RKO (cell line): ENCODE measurements at regions not wholly inside any gene's neighbourhood (a gene's known extent, or its start where the extent isn't known, plus 50 kb on each side); places are given as distances from the start of the nearest gene placed in this dataset.
"Not testable (repeated sequence)": the region's sequence is repeated elsewhere in the genome, so short reads cannot be mapped to it uniquely, and the experiment has no call there.

Experiments used
- DNase-seq: peaks from one replicate; pipeline ENCODE4 v3.0.0-alpha.2; 2016; ENCODE audit warnings: low spot score

DNA sequence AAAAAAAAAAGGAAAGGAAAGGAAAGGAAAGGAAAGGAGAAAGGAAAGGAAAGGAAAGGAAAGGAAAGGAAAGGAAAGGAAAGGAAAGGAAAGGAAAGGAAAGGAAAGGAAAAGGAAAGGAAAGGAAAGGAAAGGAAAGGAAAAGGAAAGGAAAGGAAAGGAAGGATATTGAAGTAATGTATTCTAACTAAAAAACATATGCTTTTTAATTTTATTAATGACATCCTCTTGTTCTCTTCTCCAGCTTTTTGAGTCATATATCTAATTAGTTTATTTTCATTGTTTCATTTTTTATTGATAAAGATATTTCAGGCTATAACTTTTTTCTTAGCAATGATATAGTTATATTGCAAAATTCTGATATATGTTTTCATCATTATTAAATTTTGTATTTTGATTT is 585.8 kb upstream of the ARID1B start:
- DNase-seq = not testable (repeated sequence)

DNA sequence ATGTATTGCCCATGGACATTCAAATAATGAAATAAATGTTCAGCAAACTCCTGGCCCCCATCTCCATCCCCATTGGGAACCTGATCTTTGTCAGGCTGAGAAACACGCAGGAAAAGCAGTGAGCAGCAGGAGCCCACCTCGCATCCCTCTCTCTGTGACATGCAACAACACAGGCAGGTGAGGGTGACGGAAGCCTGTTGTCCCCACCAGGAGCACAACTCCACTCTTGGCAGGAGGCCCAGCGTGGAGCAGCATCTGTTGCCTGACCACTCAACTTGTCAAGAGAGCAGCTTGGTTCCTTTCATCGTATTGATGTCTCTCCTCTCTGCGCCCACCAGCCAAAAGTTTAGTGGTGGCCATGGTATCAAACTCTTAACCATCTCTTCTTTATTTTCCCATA is 586.9 kb upstream of the ARID1B start:
- no peak for DNase-seq

- DNase-seq = no peak
Measured at GRCh38 chr6:156189714-156190113, 587.5 kb upstream of the ARID1B start.

- no peak for DNase-seq
Measured at GRCh38 chr6:156189195-156189594, 588.0 kb upstream of the ARID1B start.

DNA sequence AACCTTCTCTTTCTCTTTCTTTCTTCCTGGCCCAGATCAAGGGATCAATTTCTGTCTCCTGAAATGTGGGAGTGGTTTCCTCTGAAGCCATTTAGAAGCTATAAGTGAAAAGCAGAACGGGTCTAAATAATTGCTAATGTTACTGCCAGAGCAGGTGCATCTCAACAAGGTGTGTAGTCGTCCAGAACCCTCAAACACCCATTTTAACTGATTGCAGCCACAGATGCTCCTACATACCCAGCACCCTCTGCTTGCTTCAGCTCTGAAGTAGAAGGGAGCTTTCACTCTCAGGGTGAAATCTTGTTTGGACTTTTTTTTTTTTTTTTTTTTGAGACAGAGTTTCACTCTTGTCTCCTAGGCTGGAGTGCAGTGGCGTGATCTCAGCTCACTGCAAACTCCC is 592.1 kb upstream of the ARID1B start:
- DNase-seq = no peak

GRCh38 chr6:156183678-156184077 is 593.5 kb upstream of the ARID1B start:
- DNase-seq = peak; percentile 7

DNA sequence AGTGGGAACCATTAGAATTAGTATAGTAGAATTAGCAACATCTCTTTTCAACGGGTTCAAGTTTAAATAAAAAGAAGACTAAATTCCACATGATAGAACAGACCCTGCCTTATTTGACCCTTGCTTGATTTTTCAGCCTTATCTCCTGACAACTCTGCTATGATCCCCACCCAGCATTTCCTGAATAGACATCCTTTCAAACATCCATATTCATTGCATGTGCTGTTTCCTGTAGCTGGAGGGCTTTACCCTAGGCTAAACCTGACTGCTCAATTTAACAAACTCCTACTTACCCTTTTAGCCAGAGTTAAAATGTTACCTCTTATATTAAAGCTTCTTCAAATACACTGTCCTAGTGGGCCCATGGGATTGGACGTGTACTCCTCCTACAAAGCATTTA is 594.8 kb upstream of the ARID1B start:
- no peak for DNase-seq

GRCh38 chr6:156181506-156181905 is 595.7 kb upstream of the ARID1B start:
- DNase-seq = no peak

DNA sequence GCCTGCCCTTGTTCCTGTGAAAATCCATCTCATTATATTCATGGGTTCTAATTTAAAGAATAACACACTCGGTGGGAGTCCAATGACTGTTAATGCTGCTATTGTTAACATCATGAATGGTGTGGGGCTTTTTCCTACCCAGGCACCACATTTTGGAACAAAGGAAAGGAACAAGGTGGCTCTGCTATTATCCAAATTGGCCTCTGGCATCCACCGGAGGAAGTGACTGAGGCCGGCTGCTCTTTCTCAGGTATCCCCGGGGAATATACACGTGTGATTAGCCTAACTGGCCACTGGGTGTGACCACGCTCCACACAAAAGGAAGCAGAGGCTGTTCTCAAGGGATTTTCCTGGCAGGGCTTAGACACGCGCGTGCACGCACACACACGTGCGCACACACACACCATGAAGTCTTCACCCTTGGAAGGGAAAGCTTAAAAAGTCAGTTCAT is 601.2 kb upstream of the ARID1B start:
- DNase-seq = peak; percentile 30

DNA sequence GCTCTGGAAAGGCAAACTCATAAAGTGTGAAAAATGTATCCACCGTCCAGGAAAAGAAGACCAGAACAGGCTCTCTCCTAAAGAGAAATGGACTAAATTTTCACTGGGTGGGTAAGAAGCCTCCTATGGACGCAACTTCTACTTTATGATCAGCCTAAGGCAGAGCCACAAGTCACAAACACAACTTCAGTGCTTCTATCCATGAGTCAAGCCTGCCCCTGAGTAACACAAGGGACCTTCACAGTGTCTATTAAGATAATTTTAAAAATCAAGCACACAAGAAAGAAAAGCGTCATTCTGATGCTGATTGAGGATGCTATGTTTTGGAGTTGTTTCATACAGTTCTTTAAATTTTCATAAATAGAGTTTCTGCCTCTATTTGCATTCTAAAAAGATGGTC is 601.7 kb upstream of the ARID1B start:
- no peak for DNase-seq

DNA sequence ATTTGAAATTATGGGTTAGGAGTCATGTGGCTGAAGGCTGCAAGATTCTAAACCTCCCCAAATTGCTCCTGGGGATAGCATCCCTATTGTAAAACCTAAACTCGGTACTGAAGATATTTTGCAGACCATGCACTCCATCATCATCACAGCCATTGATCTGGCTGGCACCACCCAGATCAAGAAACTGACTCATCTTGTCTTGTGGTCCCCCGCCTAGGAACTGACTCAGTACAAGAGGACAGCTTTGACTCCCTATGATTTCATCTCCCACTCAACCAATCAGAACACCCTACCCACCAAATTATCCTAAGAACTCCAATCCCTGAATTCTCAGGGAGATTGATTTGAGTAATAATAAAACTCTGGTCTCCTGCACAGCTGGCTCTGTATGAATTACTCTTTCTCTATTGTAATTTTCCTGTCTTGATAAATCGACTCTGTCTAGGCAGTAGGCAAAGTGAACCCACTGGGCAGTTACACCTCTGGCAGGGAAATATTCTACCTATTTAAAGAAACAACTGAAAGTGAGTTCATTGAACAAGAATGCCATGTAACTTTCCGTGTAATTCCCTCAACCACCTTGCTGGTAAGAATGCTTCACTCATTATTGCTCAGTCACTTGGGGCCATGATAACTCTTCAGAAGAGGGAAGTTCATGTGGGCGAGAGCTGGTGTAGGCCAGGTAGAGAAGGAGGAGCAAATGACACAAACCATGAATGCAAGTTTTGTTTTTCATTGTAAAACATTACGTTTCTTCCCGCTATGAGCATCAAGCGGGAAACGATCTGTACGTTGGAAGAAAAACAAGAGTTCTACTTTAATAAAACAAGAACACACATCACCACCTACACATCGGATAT is 602.9 kb upstream of the ARID1B start:
- peak; percentile 26 for DNase-seq

- DNase-seq = no peak
Measured at GRCh38 chr6:156169371-156169770, 607.8 kb upstream of the ARID1B start.

- no peak for DNase-seq
Measured at GRCh38 chr6:156167625-156168071, 609.5 kb upstream of the ARID1B start.

DNA sequence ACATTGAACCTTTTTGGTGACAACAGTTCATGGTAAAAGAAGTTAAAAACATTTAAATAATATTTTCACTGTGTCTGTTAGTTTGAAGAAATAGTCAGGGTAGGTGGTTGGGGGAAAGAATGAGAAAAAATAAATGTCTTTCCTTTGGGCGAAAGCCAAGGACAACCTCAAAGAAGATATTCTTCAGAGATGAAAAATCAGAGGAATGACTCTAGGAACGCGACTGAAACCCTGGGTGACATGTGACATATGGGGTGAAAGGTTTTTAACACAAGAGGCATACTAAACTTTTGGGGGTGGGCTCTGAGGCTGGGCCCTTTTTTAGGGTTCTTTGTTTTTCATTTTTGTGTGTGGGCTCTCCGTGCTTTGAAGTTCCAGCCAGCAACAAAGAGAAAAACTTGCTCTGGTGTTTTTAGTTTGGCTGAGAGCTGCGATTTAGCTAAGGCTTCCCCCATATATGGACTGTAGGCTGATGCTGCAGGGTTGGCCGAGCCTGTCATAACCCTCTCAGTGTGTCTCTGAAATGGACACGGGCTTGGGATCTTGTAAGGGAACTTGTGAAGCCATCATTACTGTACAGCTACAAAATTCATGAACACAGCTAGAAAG is 610.1 kb upstream of the ARID1B start:
- DNase-seq = no peak

DNA sequence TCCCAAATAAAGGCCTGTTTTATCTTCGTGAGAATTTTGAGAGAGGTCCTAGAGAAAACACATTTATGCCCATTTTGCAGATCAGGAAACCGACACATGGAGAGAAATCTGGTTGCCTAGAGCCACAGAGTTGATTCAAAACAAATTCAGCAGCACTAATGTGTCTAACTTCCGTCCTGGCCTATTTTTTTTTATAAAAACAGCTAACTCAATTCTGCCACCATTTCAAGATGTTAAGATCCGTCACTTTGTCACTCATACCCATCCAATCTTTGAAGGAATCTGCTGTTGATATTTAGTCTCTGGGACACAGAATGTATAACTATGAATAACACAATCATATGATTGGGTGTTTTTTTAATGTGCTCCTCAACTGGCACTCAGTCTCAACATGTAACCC is 611.1 kb upstream of the ARID1B start:
- no peak for DNase-seq

GRCh38 chr6:156164701-156165452 is 612.3 kb upstream of the ARID1B start:
- no peak for DNase-seq

DNA sequence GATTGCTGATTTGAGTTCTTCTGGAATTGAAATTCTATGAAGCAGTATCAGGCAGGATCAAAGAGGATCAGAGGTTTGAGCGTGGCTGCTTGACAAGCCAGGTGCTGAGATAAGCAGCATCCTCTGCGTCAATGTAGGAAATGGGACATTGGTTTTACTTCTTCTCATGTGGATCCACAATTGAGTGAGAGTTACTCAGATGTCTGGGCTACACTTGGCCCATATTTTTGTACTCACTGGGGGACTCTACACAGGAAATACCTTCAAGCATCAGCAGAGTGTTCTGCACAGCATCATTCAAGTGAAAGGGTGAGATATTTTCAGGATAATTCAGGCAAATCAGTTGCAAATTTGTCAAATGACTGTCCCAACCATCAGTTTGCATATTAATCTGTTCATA is 613.9 kb upstream of the ARID1B start:
- DNase-seq = no peak

DNA sequence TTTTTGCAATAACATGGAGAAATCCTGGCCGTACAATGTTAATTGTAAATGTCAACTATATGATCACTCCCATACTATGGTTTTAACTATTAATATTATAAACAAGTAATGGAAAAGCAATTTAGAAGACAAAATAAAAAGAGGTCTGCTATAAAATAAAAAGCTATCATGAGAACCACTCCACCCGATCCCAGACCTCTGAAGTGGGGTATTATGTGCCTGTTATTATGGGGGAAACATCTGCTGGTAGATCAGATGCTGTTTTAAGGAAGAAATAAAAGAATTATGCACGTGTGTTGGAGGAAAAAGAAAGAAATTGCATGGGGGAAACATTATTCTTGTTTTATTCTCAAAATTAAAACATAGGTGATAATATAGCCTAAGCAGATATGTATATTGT is 615.7 kb upstream of the ARID1B start:
- no peak for DNase-seq

GRCh38 chr6:156160795-156161165 is 616.4 kb upstream of the ARID1B start:
- DNase-seq = no peak

DNA sequence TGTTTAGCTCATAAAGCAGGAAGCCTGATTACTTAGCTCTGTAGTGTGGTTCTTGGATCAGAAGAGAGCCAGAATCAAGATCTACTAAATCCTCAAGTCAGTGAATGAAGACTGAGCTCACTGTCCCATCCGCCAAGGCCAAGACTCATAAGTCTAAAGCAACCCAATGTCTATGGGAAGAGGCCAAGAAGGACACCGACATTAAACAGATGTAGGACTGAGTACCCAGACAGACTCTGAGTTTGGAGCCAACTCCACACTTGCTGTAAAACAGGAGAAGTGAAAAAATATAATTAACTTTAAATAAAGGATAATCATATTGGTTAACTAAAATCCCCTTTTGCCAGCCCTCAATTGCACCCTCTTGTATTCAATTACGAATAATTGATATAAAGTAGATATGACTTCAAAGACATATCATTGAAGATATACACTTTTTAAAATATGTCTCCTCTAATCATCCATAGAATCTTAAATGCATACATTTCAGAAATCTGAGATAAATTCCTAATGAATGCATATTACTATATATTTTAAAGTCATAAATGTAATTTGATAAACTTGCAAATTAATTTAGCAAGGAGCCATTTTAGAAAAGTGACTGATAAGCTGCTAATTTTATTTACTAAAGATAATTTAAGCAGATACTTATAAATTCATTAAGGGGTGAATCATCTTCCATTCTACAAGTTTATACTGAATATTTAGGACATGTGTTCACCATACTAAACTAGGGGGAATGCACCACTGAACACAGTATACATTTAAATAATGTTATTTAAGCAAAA is 617.0 kb upstream of the ARID1B start:
- DNase-seq = no peak

DNA sequence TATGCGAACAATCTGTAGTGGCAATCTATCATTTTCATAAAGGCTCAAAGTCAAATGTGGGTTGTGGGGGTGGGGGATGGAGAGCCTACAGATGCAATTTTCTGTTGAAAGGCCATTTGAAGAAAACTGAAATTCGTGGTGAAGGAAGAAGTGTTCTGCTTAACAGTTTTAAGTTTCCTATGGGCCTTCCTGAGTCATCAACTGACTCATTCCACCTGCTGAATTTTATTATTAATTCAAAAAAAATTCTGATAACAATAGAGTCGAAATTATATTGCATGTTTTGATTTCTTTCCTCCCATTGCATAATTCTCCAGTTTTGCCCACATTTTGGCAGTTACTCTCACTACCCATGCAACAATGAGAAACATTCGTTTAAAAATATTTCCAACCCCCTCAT is 622.3 kb upstream of the ARID1B start:
- no peak for DNase-seq

- no peak for DNase-seq
Measured at GRCh38 chr6:156150391-156150790, 626.8 kb upstream of the ARID1B start.
